Fibroblast of skin of scalp (primary cell): ENCODE measurements at regions not wholly inside any gene's neighbourhood (a gene's known extent, or its start where the extent isn't known, plus 50 kb on each side); places are given as distances from the start of the nearest gene placed in this dataset.

Experiments
- DNase-seq: peaks from one replicate; pipeline ENCODE4 v3.0.0-alpha.2; 2013

- DNase-seq = no peak
These were observed 64.2 kb downstream of the GJA1 start for GRCh38 chr6:121499666-121500065.

GRCh38 chr6:121503589-121503991 is 68.1 kb downstream of the GJA1 start:
- peak; percentile 44 for DNase-seq

- peak; percentile 86 for DNase-seq
These were observed 68.8 kb downstream of the GJA1 start for GRCh38 chr6:121504227-121504626.

GRCh38 chr6:121505284-121505683 is 69.8 kb downstream of the GJA1 start:
- no peak for DNase-seq

- DNase-seq = no peak
These were observed 71.6 kb downstream of the GJA1 start for GRCh38 chr6:121506761-121507754.

GRCh38 chr6:121510568-121511177 is 75.2 kb downstream of the GJA1 start:
- no peak for DNase-seq

GRCh38 chr6:121515630-121516265 is 80.3 kb downstream of the GJA1 start:
- peak; percentile 55 for DNase-seq

GRCh38 chr6:121516331-121516730 is 80.9 kb downstream of the GJA1 start:
- no peak for DNase-seq

- peak; percentile 97 for DNase-seq
These were observed 85.1 kb downstream of the GJA1 start for GRCh38 chr6:121520337-121521163.

GRCh38 chr6:121521164-121521555 is 85.7 kb downstream of the GJA1 start:
- DNase-seq = no peak

GRCh38 chr6:121522265-121522664 is 86.8 kb downstream of the GJA1 start:
- peak; percentile 93 for DNase-seq

GRCh38 chr6:121522771-121523386 is 87.4 kb downstream of the GJA1 start:
- DNase-seq = peak; percentile 78

- peak; percentile 34 for DNase-seq
These were observed 88.2 kb downstream of the GJA1 start for GRCh38 chr6:121523628-121524027.

GRCh38 chr6:121526282-121526681 is 90.8 kb downstream of the GJA1 start:
- no peak for DNase-seq

GRCh38 chr6:121531658-121532169 is 96.3 kb downstream of the GJA1 start:
- no peak for DNase-seq

GRCh38 chr6:121533321-121533841 is 97.9 kb downstream of the GJA1 start:
- DNase-seq = no peak

GRCh38 chr6:121535777-121536176 is 100.3 kb downstream of the GJA1 start:
- no peak for DNase-seq

GRCh38 chr6:121536345-121536744 is 100.9 kb downstream of the GJA1 start:
- no peak for DNase-seq

- DNase-seq = no peak
These were observed 104.0 kb downstream of the GJA1 start for GRCh38 chr6:121539439-121539838.

- no peak for DNase-seq
These were observed 104.8 kb downstream of the GJA1 start for GRCh38 chr6:121540210-121540609.

- DNase-seq = peak; percentile 65
These were observed 109.2 kb downstream of the GJA1 start for GRCh38 chr6:121544691-121545090.
